Transverse colon (tissue), 4 donors: ENCODE measurements at regions not wholly inside any gene's neighbourhood (a gene's known extent, or its start where the extent isn't known, plus 50 kb on each side); places are given as distances from the start of the nearest gene placed in this dataset.

Experiments
- POLR2A ChIP-seq: fragments of 450-650 bp; IDR thresholded peaks from one replicate; pipeline ENCODE4 v1.6.1; 2016; ENCODE audit warnings: antibody characterized with exemption, mild to moderate bottlenecking, moderate library complexity
- POLR2AphosphoS5 ChIP-seq, 3 donors: sonication (generic); formaldehyde crosslinking; IDR thresholded peaks; one replicate each; pipeline ENCODE4 v1.6.1; 2016; ENCODE audit warnings: antibody characterized with exemption in 3 of 3
- TF ChIP-seq, protein P1 (sequence below), 5 experiments: fragments of 200-600 bp in 3 of 5; fragments of 450-650 bp in 2 of 5; sonication (generic) in 3 of 5; IDR thresholded peaks; 1 replicate in 2 of 5; 2 replicates in 3 of 5; pipeline ENCODE4 v1.5.1; 2016 to 2017; ENCODE audit warnings: antibody characterized with exemption in 5 of 5, inconsistent platforms in 3 of 5, mild to moderate bottlenecking in 2 of 5, moderate library complexity in 1 of 5

DNA sequence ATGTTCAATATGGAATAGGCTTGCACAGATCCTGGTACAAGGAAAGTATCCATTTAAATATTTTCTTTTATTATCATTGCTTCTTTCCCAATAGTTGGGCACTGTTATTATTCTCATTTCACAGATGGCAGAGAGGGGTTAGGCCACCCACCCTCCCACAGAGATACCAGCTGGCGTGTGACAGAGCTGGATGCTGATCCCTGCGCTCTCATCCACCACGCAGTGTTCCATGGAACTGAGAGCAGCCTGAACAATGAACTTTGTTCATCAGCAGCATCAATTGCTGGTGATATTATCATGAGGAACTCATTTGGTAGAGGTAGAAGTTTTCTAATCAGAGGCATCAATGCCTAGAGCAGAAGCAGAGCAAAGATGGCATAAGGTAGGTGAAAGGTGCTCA is 227.9 kb downstream of the ESM1 start:
- TF ChIP-seq, protein P1, sequence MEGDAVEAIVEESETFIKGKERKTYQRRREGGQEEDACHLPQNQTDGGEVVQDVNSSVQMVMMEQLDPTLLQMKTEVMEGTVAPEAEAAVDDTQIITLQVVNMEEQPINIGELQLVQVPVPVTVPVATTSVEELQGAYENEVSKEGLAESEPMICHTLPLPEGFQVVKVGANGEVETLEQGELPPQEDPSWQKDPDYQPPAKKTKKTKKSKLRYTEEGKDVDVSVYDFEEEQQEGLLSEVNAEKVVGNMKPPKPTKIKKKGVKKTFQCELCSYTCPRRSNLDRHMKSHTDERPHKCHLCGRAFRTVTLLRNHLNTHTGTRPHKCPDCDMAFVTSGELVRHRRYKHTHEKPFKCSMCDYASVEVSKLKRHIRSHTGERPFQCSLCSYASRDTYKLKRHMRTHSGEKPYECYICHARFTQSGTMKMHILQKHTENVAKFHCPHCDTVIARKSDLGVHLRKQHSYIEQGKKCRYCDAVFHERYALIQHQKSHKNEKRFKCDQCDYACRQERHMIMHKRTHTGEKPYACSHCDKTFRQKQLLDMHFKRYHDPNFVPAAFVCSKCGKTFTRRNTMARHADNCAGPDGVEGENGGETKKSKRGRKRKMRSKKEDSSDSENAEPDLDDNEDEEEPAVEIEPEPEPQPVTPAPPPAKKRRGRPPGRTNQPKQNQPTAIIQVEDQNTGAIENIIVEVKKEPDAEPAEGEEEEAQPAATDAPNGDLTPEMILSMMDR (IDR thresholded peaks at IDR 0.05): no peak
- TF ChIP-seq POLR2AphosphoS5 (IDR thresholded peaks at IDR 0.05) (no peak), POLR2A (no peak)
